GM12891 (cell line): ENCODE measurements at regions not wholly inside any gene's neighbourhood (a gene's known extent, or its start where the extent isn't known, plus 50 kb on each side); places are given as distances from the start of the nearest gene placed in this dataset.

Experiments used
- DNase-seq: peaks from one replicate; pipeline ENCODE4 v3.0.0; 2011; ENCODE audit warnings: low spot score; ENCODE audit not compliant: insufficient read length
- FAIRE-seq: peaks from 2 replicates; lab custom pipeline; 2011; peaks lifted over from hg19 to GRCh38; lab: Jason Lieb, UNC
- PAX5 ChIP-seq: IDR thresholded peaks from 2 replicates; pipeline ENCODE4 v1.6.1; 2011; ENCODE audit warnings: low read length, moderate library complexity, mild to moderate bottlenecking; ENCODE audit not compliant: insufficient read depth, severe bottlenecking
- POLR2A ChIP-seq: IDR thresholded peaks from 2 replicates; pipeline ENCODE4 v1.6.1; 2011; ENCODE audit warnings: low read depth, low read length, control low read depth
- POLR2AphosphoS5 ChIP-seq: IDR thresholded peaks from 2 replicates; pipeline ENCODE4 v1.6.1; 2011; ENCODE audit warnings: low read depth, low read length, control low read depth
- POU2F2 ChIP-seq: IDR thresholded peaks from 2 replicates; pipeline ENCODE4 v1.6.1; 2011; ENCODE audit warnings: low read depth, mild to moderate bottlenecking, control low read depth, low read length, moderate library complexity
- SPI1 ChIP-seq: IDR thresholded peaks from 2 replicates; pipeline ENCODE4 v1.6.1; 2011; ENCODE audit warnings: low read depth, low read length, control low read depth
- TAF1 ChIP-seq: IDR thresholded peaks from 2 replicates; pipeline ENCODE4 v1.6.1; 2011; ENCODE audit warnings: low read depth, low read length, control low read depth

- TF ChIP-seq POLR2A (no peak), POU2F2 (no peak), POLR2AphosphoS5 (no peak), SPI1 (no peak), TAF1 (no peak), PAX5 (no peak)
- DNase-seq (no peak), FAIRE-seq (no peak)
These were observed 714.6 kb upstream of the GJE1 start for GRCh38 chr6:141418076-141418475.

GRCh38 chr6:141415896-141416295 lies 716.8 kb upstream of the GJE1 start:
- FAIRE-seq (no peak), DNase-seq (no peak)
- TF ChIP-seq SPI1 = no peak
- TF ChIP-seq POLR2AphosphoS5 = no peak
- TF ChIP-seq TAF1 = no peak
- TF ChIP-seq PAX5 = no peak
- TF ChIP-seq POLR2A = no peak
- TF ChIP-seq POU2F2 = no peak

- TF ChIP-seq POU2F2 (no peak), POLR2A (no peak), POLR2AphosphoS5 (no peak), SPI1 (no peak), PAX5 (no peak), TAF1 (no peak)
- FAIRE-seq = no peak
- DNase-seq = no peak
These were observed 719.5 kb upstream of the GJE1 start for GRCh38 chr6:141413196-141413595.

GRCh38 chr6:141406761-141407160 lies 726.0 kb upstream of the GJE1 start:
- no peak for TF ChIP-seq TAF1
- DNase-seq (no peak), FAIRE-seq (no peak)

GRCh38 chr6:141403827-141404226 lies 728.9 kb upstream of the GJE1 start:
- DNase-seq (no peak), FAIRE-seq (no peak)
- TF ChIP-seq POLR2AphosphoS5 = no peak
- no peak for TF ChIP-seq TAF1
- TF ChIP-seq POU2F2 = no peak
- no peak for TF ChIP-seq SPI1
- TF ChIP-seq PAX5 = no peak
- no peak for TF ChIP-seq POLR2A

- DNase-seq = no peak
- no peak for TF ChIP-seq PAX5
- no peak for TF ChIP-seq SPI1
- no peak for TF ChIP-seq POLR2A
- TF ChIP-seq POLR2AphosphoS5 = no peak
- TF ChIP-seq POU2F2 = no peak
- TF ChIP-seq TAF1 = no peak
- no peak for FAIRE-seq
These were observed 729.6 kb upstream of the GJE1 start for GRCh38 chr6:141403103-141403502.

- FAIRE-seq (no peak), DNase-seq (no peak)
- TF ChIP-seq SPI1 = no peak
- no peak for TF ChIP-seq POU2F2
- no peak for TF ChIP-seq POLR2A
- no peak for TF ChIP-seq PAX5
- no peak for TF ChIP-seq TAF1
- TF ChIP-seq POLR2AphosphoS5 = no peak
These were observed 730.2 kb upstream of the GJE1 start for GRCh38 chr6:141402489-141402888.

- no peak for TF ChIP-seq PAX5
- TF ChIP-seq SPI1 = no peak
- no peak for TF ChIP-seq POU2F2
- TF ChIP-seq POLR2AphosphoS5 = no peak
- no peak for TF ChIP-seq POLR2A
- TF ChIP-seq TAF1 = no peak
- FAIRE-seq (no peak), DNase-seq (no peak)
These were observed 730.9 kb upstream of the GJE1 start for GRCh38 chr6:141401851-141402250.

- FAIRE-seq = no peak
- no peak for DNase-seq
- no peak for TF ChIP-seq SPI1
- no peak for TF ChIP-seq TAF1
- no peak for TF ChIP-seq PAX5
- TF ChIP-seq POU2F2 = no peak
- no peak for TF ChIP-seq POLR2AphosphoS5
- no peak for TF ChIP-seq POLR2A
These were observed 731.6 kb upstream of the GJE1 start for GRCh38 chr6:141401168-141401567.

GRCh38 chr6:141398949-141399348 lies 733.8 kb upstream of the GJE1 start:
- DNase-seq (no peak), FAIRE-seq (no peak)
- TF ChIP-seq POLR2AphosphoS5 (no peak), POLR2A (no peak), PAX5 (no peak), TAF1 (no peak), SPI1 (no peak), POU2F2 (no peak)
